ENCODE measurements at regions not wholly inside any gene's neighbourhood (a gene's known extent, or its start where the extent isn't known, plus 50 kb on each side); places are given as distances from the start of the nearest gene placed in this dataset.
"Not testable (repeated sequence)": the region's sequence is repeated elsewhere in the genome, so short reads cannot be mapped to it uniquely, and the experiment has no call there.

DNA sequence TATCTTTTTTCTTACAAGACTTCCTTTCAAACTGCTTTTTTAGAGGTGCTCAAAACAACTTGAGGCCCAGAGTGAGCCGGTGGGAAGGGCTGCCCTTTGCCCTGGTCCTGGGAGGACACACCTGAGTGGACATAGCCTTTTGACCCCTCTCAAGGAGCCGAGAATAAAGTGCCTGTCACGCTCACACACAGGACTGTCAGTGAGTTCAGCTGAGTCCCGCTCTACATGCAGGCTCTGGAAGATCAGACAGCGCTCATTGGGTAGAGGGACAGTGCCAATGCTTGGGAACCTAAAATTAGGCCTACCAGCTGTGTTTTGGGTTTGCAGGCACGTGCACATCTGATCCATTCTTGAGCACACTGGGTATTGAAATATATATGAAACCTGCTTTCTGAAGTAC, 387.8 kb downstream of the CD83 start:
- DNase-seq: no peak

DNA sequence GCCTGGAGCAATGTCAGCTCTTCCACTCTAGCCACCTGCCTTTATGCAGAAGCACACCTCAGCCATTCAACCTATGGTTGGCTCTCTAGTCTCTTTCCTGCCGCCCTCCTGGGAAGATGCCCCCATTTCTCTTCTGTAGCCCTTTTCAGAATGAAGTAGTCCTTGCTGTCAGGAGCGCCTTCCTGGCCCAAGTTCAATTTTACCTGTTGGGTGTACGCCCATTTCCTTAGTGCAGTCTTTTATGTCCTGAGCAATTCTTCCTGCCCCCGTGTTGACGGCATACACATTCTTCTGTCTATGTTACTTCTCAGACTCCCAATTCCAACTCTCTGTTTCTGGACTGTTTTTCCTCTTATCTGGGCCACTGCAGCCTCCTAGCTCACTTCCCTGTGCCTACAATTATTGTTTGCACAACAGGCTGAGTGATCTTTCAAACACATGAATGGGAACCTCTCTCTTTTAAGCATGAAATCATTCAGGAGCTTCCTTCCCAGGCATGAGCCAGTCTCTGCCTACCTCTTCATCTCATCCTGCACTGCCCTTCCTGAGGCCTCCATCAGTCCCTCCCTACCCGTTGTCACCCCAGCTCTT, 389.2 kb downstream of the CD83 start:
- DNase-seq: no peak

DNA sequence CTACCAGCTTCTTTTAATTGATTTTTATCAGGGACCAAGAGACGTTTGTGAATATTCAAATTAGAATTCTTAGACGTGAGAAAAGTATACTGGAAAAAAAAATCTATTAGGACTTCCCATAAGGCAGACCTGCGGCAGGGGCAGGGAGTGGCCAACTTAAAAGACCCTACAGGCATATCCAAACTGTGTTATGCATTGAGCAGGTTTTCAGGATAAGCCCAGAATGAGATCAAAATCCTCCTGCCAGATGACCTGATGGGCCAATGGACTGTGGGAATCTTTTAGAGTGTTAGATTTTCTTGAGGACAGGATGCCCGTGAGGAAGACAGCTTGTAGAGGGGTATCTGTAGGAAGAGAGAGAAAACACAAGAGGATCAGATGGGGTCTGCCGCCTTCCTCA, 391.5 kb downstream of the CD83 start:
- DNase-seq: no peak

DNA sequence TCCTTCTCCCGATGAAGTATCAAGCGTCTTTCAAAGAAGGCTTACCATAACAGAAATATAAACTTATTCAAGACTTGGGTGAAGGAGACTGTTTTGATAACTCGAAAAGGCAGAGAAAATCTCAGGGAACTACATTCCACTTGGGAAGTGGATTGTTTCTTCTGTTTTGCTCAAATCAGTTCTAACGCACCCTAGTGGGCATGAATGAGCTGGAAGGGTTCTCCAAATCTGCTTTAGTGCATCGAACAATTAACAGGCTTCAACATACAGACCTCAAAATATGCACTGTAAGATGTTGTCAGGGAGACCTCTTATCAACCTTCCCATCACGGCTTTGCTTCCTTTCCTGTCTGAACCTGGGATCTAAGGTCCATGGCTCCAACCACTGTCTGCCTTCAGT, 392.5 kb downstream of the CD83 start:
- DNase-seq: no peak

DNA sequence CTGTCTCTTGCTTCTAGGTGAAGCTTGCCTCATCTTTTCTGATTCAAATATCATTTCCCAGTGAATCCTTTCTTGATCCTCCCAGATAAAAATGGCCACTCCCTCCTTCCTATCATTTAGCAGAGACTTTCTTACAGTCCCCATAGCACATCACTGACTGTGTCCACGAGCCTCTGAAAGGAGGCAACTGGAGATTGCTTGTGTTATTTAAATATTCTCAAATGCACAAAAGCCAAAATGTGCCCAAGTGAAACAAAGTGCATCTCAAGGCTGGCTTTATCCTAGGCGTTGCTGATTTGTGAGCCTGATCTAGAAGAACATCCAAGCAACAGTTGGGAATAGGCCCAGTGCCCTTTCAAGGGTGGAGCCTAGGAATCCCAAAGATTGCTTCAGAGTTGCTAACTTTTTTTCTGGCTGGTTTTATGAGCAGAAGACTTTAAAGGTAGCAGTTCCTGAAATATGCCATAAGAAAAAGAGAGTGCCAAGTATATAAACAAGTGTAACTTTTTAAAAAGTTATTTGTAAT, 393.6 kb downstream of the CD83 start:
- no peak for DNase-seq

DNA sequence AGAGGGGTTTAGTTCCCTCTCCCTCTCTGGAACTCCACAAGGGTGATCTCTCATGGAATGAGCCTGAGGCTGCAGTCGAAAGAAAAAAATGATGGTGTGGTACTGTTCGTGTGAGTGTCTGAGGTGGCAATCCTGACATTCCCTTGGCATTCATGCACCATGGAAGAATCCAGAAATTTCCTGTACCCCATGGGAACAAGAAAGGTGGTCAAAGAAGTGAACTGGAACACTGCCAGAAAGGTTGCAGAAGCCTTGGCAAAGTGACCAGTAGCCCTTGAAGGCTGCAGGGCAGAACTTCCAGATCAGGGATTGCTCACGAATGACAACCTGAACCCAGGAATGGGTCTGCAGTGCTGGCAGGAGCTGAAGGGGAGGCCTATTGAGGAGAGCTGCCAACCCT, 394.7 kb downstream of the CD83 start:
- no peak for DNase-seq

DNA sequence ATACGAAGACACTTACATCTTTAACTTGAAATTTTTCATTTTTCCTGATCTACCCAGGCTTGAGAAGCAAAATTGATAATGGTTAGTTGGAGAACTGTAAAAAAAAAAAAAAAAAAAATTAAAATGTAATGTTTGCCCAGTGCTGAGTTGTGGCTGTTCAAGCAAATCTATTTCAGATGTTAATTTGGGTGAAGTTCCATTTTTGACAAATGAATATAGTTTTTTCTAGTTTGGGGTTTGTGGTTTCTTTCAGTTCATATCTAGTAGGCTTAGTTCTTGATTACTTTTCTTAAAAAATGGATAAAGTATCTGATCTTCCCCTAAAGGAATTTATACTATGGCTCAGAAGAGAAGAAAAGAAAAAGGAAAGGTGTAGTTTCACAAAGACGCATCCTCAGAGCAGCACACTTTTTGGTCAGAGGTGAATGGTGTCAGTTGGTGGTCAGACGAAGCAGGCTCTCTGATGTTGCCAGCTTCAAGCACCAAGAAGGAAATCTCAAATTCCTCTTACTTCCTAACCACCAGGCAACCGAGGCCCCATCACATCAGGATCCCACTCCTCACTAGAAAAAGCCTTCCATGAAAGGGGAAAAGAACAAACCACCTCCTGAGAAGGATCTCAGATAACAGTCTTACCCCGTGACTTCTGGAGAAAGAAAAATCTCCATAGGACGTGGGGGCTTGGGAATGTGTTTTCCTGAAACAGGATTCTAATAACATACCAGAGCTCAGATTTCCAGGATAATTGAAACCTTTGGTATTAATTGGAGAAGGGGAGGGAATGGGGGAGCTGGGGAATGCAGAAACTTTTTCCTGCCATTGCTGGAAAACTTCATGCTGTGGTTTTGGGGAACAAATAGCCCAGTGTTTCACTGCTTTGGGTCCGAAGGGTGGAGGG, 396.2 kb downstream of the CD83 start:
- DNase-seq: no peak

DNA sequence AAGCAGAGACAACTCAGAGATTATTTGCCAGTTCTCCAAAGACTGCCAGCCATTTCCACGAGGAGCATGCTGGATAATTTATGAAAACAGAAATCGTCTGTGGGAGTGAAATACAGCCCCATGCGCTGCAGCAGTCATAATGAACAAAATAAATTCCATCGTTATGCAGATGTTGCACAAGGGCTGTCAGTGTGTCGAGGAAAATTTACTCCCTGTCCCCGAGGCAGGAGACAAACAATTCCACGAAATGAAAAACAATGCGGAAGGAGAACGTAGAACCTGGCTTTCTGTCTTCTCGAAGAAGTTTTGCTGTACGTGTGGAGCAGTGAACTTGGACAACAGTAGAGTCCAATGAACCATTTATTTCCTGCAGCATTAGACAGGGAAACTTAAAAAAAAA, 399.4 kb downstream of the CD83 start:
- DNase-seq: no peak

DNA sequence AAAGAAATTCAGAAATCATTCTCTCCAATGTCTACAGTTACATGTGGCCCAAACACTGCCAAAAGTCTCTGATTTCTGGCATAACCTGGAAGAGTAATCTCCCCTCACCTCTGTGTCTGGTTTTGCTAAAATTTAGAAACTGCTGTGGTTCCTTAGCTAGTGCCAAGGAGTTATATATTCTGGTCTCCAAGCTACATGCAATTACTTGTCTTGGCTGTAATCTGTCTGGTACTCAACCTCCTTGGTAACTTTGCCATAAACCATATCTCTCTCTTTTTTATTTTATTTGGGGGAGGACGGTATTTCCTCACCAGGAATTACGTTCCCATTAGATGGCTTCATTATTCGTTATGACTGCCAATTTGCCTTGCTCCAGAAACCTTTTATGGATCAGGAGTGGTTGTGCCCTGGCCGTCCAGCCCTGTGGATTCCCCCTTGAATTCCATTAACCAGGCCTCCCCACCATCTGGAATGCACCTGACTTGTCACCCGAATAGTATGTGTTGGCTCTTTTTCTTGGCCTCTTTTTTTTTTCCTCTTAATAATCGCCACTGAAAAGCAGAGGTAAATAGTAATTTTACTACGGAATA, 400.0 kb downstream of the CD83 start:
- no peak for DNase-seq

DNA sequence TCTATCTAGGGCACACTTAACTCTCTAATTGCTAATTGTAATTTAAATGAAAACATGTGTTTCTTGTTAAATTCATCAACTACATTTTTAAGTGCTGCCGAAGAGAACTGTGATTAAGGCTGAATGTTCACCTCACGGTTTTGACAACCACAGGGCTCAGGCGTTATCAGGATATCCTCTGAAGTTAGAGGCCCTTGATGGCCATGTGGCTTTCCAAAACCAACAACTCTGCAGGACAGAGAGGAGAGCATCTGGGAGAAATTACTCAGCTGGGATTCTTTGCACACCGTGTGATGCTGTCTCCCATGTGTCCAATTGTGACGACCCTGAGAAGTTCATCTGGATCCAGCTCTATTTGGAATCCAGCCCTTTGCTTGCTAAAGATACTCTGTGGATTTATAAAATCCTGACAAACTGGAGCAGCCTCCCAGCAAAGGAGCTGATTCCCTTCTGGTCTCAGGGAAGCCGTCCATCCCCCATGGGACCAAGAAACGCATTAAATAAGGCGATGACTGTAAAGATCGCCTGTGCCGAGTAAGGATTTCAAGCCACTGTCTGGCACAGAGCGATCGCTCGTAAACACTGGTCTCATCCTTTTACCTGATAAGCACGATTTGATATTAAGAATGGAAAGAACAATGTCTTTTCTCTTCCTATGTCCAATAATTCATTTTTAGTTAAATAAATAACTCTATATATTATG, 401.1 kb downstream of the CD83 start:
- DNase-seq: no peak

DNA sequence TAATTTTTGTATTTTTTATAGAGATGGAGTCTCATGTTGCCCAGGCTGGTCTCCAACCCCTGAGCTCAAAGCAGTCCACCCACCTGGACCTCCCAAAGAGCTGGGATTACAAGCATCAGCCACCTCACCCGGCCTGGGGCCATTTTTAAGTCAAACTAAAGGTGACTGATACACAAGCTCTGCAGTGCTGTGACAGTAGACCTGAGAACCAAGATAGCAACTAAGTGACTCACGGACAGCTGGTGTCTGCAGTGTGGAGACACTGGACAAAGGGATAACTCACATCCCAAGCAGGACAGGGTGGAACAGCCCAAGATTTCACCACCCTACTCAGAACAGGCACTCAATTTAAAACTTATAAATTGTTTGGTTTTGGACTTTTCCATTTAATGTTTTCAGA, 402.5 kb downstream of the CD83 start:
- DNase-seq: no peak

DNA sequence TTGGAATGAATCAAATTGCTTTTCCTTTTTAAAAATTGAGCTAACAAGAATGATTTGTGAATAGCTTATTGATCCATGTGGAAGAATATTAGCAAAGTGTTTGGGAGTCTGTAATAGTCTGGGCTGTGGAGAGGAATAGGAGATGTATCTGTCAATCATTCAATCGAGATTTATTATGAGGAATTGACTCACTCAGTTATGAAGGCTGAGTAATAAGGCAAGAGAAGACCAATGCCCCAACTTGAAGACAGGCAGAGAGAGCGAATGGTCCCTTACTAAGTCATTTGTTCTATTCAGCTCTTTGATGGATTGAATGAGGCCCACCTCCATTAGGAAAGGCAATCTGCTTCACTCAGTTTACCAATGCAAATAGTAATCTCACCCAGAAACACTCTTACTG, 403.0 kb downstream of the CD83 start:
- DNase-seq: no peak

DNA sequence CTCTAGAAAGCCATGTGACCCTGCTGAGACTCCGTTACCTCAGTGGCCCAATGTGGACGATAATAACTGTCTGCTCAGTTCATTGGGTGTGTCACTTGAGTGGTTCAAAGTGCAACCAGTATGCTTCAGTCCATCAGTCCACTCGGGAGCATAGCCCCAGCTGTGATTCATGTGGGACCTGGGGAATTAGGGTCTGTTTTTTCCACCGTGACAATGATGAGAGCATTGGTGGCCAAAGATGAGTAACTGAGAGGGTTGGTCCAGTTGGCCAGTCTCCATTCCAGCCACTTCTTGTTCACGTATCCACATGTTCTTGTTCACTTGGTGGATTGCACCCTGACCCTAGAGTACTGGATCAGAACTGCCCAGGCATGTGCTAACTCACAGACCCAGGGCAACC, 403.6 kb downstream of the CD83 start:
- DNase-seq: no peak

DNA sequence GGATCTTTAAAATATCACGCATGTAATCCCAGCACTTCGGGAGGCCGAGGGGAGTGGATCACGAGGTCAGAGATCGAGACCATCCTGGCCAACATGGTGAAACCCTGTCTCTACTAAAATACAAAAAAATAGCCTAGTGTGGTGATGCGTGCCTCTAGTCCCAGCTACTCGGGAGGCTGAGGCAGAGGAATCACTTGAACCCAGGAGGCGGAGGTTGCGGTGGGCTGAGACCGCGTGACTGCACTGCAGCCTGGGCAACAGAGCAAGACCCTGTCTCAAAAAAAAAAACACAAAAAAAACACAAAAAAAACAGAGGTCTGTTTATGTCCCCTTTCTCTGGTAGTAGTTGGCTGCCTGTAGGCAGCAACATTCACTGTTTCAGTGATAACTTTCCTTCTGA, 404.3 kb downstream of the CD83 start:
- DNase-seq: not testable (repeated sequence)

DNA sequence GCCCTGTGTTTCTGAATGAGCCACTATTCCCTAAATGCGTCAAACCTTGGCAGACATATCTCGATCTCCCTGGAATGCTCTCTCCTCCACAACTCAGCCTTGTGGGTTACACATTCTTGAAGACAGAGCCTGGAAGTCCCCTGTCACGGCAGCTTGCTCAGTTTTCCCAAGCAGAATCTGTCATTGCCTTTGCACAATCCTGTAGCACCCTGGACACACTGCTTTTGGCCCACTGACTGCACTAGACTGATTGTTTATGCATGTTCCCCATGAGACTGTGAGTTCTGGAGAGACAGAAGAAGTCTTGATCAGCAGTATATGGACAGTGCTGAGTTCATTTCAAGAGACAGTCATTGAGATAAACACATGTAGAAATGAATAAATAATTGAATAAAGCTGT, 406.7 kb downstream of the CD83 start:
- DNase-seq: no peak

DNA sequence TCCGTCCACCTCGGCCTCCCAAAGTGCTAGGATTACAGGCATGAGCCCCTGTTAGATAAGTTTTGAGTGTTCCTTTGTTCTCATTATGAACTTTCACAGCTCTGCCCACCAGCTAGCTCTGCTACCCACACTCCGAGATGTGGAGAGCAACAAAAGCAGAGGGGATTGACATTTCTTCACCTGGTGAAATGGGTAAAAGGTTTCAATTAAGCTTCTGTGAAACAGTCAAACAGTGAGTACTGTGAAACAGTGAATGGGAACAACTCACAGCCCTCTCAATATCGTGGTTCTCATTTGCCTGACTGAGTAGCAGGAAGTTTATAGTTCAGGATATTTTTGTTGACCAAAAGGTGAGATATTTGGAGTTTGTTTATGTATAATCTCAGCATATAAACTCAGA, 412.8 kb downstream of the CD83 start:
- DNase-seq: no peak

DNA sequence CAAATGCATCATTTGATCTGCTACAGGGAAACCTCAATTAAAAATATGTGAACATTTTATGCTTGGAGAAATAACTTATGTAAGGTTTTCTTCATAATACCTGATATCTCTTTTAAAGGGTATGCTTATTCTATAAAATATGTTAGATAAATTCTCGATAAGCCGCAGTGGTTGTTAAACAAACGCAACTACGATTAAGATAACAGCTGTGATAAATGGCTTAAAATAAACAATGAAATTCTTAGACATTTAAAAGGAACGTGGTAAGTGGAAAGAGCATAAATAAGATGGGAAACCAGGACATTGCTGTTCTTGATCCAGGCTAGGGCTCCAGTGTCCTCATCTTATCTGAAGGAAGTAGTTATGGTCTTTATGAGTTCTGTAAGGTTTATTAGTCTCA, 415.9 kb downstream of the CD83 start:
- DNase-seq: no peak

DNA sequence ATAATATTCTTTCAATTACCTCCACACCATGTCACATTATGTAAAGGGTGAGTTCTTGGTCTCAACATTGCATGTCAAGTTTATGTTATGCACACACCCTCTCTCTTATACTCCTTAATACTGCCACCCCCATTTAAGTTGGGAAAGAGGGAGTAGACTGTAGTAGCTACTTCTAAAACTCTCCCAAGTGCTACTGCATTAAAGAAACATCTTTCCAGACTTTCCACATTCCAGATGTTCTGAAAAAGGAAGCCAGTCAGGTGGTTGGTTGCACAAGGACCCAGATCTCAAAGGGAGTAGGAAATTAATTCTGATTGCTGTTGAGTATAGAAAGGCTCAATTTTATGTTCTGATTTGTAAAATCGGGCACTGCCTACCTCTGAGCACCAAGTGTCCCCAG, 419.5 kb downstream of the CD83 start:
- no peak for DNase-seq

DNA sequence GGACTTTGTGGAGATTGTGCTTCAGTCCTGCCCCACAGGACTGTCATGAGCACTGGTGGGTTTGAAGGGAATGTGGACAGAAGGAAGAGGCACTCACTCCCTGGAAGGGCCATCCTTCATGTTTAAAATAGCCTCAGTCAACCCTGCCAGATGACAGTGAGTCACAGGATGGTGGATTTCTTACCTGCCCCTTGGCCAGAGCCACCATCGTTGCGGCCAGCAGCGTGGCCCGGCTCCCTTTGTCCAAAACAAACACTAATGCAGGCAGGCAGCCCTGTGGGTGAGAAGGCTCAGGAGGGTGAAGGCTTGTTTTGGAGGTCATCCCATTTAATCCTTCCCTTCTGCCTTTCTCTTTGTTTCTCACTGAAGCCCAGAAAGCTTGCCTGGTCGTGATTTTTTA, 422.7 kb downstream of the CD83 start:
- DNase-seq: no peak

DNA sequence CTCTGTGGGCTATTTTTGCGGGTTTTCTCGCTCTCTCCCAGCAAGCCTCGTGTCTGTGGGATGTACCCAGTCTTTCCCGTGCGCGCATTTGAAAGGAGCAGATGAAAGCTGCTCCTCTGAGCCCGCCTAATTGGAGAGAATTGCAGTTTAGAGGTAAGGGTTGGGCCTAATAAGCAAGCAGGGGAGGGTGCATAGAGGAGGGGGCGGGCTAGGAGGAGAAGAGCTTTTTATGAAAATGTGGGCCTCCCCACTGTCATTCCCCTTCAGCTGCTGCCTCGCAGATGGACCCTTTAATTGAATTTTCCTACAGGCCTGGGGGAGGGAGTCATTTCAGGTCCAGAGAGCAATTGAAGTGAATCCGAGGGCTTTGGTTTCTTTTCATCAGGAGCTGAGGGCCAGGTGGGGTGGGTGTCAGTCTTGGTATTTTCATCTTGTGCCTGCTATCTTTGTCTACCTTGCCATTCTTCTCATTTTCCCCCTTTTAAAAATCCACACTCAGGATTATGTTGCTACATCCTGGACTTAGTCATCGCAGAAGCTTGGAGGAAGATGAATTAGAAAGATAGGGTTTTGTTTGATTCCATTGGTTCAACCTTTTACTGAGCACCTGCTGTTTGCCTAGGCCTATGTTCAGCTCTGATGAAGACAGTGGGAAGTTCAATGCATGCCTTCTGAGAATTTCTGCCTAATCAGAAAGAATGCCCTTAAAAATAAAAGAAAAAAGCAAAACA, 423.4 kb downstream of the CD83 start:
- DNase-seq: no peak

DNA sequence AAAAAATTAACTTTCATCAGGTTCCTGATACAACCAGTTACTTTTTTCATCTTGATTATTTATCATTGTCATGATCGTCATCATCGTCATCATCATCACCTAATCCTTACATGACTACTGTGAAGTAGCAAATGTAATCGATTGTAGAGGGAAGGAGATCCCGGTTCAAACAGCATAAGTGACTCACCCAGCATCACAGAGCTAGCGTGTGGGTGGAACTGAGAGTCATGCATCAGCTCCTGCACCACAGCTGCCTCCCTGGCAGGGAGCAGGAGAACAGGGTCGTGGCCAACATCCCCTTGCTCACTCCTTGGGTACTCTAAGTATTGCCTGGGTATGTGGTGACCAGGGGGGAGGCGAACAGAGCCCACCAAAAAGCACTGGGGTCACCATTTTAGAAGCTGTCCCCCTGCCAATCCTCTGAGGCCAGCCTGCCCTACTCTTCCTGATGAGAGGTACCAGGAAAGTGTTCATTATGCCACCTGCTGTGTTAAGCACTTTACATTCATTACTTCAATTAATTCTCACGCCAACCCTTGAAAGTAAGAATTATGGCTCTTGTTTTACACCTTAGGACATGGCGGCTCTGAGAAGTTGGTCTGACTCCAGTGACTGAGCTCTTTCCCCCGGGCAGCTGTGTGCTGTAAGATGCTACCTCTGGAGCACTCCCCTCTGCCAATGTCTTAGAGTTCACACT, 425.2 kb downstream of the CD83 start:
- peak; percentile 40 to 50 for DNase-seq

DNA sequence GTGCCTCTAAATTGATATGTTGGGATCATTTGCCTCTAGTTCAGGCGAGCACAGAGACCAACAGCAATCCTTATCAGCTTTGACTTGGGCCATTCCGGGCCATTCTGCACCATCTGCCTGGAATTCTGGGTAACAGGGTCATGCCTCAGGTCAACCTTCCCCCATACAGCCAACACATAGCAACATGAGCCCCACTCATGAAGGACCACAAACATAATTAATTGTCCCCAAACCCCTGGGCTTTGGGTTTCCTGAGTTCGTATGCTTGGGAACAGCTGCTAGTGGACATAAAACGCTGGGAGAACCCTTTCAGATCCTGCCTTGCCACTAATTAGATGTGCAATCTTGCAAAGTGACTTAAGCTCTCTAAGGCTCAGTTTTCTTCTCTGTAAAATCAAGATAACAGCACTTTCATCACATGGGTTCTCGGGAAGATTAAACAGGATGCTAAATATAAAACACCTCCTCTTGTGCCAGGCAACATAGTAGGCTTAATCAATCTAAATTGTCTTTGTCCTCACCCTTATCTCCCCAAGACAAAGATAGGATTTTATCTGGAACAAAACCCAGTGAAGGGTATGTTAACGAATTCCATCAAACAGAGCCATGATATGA, 426.5 kb downstream of the CD83 start:
- peak in 1 of 2 experiments; percentile 43 for DNase-seq

Measured in NCI-H187 (cell line).